ENCODE measurements at regions not wholly inside any gene's neighbourhood (a gene's known extent, or its start where the extent isn't known, plus 50 kb on each side); places are given as distances from the start of the nearest gene placed in this dataset.

DNA sequence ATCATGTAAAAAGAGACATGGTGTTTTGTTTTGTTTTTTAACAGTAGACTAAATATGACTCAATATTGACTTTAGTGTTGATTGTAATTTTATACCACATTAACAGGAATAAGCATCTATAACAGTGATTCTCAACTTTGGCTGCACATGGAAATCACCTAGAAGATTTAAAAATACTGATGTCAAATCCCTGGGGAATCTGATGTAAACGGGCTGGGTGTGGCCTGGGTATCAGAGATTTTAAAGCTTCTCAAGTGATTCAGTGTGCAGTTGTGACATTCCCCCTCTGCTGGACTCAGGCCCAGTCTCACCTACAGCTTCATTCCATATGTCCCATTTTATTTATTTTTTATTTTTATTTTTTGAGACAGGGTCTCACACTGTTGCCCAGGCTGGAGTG, 82.8 kb upstream of the ATP8B1 start:
- no peak for TF ChIP-seq EZH2 (IDR thresholded peaks at IDR 0.05; ENCODE audit: borderline replicate concordance, low read length)
- TF ChIP-seq, protein P1, sequence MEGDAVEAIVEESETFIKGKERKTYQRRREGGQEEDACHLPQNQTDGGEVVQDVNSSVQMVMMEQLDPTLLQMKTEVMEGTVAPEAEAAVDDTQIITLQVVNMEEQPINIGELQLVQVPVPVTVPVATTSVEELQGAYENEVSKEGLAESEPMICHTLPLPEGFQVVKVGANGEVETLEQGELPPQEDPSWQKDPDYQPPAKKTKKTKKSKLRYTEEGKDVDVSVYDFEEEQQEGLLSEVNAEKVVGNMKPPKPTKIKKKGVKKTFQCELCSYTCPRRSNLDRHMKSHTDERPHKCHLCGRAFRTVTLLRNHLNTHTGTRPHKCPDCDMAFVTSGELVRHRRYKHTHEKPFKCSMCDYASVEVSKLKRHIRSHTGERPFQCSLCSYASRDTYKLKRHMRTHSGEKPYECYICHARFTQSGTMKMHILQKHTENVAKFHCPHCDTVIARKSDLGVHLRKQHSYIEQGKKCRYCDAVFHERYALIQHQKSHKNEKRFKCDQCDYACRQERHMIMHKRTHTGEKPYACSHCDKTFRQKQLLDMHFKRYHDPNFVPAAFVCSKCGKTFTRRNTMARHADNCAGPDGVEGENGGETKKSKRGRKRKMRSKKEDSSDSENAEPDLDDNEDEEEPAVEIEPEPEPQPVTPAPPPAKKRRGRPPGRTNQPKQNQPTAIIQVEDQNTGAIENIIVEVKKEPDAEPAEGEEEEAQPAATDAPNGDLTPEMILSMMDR (conservative IDR thresholded peaks at IDR 0.05 in 1 of 2, IDR thresholded peaks at IDR 0.05 in 1 of 2; ENCODE audit: extremely low read depth in 1 of 2, insufficient read depth in 1 of 2, low read depth in 1 of 2, low read length in 2 of 2) = no peak

Measured in mammary epithelial cell (primary cell).